UCSD-AML1 (cell line): ENCODE measurements at regions not wholly inside any gene's neighbourhood (a gene's known extent, or its start where the extent isn't known, plus 50 kb on each side); places are given as distances from the start of the nearest gene placed in this dataset.

Experiments used
- DNase-seq: peaks from one replicate; lab custom pipeline; 2025; ENCODE audit not compliant: unreplicated experiment; lab: John Stamatoyannopoulos, UW

GRCh38 chr12:114926341-114926740 lies 242.4 kb upstream of the TBX3 start:
- DNase-seq = no peak

DNA sequence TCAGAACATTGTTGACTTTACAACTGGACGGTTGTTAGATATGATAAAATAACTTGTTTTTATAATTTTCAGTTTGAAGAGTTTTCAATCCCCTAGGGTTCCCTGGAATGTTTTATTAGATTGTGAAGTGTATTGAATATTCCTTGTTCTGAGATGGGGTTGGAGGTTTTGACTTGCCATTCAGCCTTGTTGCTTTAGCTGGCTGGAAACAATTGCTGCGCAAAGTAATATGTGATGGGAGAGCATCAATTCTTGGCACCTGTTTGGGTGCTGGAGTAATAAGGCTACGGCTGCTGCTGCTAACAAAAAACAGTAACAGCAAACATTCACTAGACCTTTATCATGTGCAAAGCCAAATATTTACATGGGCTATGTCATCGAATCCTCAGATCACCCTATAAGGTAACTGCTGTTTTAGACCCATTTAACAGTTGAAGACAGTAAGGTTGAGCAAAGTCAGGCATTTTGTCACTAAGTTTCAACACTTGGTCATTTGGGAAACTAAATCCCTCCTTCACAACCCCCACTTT lies 241.0 kb upstream of the TBX3 start:
- DNase-seq = no peak

DNA sequence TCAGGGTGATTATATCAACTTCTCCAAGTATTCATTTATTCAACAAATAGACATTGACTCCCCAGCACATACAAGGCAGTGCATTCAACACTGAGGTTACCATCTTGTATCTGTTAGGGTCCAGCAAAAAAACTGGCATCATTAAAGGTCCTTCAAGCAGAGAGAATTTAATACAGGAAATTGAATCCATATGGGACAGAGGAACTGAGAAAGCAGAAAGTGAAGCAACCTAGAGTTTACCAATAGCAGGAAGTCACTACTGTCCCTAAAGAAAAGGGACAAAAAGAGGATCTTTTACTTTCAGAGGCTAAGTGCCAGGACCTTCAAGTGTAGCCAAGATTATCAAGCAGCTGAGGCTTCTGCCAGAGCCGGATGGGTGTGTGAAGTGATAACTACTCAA lies 237.8 kb upstream of the TBX3 start:
- no peak for DNase-seq

GRCh38 chr12:114920771-114921554 lies 237.0 kb upstream of the TBX3 start:
- DNase-seq = no peak

DNA sequence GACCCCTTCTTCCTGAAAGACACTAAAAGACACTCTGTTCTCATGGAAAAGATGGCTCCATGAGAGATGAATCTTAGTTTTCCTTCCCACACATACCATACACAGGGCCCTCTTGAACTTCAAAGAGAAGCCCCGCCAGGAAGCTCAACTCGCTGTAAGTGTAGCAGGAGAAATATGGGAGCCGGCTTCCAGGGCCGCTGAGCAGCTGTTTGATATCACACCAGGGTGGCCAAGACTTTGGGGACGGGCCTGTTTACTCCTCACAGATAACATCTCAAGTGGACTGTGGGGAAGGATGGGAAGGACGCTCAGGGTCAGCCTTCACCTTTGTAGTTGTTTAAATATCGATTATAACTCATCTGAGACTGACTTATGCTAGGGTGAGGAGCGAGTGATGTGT lies 235.5 kb upstream of the TBX3 start:
- no peak for DNase-seq

- no peak for DNase-seq
Observed at GRCh38 chr12:114918535-114919233, 234.7 kb upstream of the TBX3 start.

GRCh38 chr12:114917953-114918352 lies 234.0 kb upstream of the TBX3 start:
- no peak for DNase-seq

DNA sequence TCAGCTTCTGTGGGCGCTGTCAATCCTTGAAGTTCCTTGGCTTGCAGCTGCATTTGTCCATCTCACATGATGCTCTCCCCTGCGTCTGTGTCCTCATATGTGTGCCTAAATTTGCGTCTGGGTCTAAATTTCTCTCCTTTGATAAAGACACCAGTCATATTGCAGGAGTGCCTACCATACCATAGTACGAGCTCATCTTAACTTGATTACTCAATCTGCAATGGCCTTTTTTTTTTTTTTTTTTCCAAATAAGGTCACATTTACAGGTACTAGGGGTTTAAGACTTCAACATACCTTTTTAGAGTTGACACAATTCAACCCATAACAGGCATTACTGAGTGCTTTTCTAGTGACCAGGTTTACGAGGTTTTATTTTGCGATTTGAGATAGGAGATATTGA lies 233.3 kb upstream of the TBX3 start:
- no peak for DNase-seq

DNA sequence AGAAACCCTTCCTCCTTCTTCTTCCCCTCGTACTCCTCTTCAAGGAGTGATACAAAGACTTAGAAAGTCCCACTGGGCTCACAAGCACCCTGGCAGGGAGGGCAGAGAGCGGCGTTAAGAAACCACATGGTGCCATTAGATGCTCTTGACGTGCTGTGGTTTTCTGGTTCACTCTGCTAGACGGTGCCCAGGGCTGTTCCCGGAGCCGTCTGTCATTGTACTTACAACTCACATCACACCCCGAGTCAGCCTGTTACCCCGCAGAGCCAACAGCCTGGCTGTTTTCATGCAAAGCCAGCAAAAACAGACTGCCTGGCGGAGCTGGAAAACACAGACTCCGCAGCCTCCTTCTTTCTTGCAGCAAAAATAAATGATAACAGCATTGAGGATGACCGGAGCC lies 232.6 kb upstream of the TBX3 start:
- no peak for DNase-seq

GRCh38 chr12:114916124-114916523 lies 232.1 kb upstream of the TBX3 start:
- DNase-seq = no peak

DNA sequence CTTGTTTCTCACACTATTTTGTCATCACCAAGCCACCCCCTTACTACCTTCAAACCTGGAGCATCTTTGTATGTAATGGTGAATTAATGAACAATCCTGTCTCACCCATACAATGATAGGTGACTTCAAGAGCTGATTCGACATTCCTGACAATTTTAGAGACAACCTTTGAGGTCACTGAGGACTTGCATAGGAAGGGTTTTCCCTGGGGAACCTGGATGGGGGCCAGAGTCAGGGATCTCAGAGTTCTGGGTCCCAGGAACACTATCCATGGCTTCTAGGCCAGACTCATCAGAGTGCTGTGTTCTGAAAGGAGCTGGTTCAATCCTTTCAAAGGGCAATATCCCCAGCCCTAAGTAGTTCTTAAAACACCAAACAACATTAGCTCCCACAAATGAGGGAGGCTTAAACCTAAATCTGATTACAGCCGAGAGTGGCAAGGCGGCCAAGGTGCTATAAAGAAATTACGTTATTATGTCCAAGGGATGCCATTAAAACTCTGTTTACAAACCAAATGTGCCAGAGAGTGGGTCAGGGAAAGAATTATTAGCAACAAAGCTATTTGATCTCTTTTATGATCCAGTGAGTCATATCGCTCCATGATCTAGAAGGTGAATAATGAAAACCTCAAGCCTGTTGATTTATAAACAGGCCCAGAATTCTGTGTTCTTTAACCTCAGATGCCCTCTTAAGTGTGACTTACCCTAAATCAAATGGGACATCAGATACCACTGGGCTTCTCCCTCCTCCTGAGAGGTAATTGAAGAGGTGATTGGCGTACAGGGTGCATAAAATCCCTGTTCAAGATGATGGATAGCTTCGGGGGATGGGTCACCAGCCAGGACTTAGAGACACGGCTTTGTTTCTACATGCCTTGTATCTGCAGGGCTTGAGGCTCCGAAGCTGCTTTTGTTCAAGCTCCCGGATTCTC lies 230.2 kb upstream of the TBX3 start:
- DNase-seq = no peak

DNA sequence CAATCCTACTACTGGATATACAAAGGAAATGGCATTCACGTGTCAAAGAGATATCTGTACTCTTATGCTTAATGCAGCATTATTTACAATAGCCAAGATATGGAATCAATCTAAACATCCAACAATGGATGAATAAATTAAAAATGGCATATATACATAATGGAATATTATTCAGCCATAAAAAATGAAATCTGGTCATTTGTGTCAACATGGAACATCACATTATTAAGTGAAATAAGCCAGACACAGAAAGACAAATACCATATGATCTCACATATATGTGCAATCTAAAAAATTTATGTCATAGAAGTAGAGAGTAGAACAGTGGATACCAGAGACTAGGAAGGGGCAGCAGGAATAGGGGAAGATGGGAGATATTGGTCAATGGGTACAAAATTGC lies 228.8 kb upstream of the TBX3 start:
- no peak for DNase-seq

DNA sequence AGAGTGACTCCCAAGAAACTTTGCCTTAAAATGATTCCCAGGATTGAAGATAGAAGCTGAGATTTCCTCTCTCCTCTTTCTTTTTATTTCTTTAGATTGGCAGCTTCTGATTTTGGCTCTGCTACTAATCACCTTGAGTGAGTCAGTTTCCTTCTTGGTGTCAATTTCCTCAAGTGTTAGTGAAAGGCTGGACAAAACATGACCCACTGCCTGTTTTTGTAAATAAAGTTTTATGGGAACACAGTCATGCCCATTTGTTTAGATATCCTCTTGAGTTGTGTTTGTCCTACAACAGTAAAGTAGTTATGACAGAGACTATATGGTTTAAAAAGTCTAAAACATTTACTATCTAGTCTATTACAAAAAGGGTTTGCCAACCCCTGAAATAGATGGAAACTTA lies 227.2 kb upstream of the TBX3 start:
- DNase-seq = no peak

- DNase-seq = no peak
Observed at GRCh38 chr12:114904254-114905003, 220.5 kb upstream of the TBX3 start.

- DNase-seq = no peak
Observed at GRCh38 chr12:114903083-114903691, 219.2 kb upstream of the TBX3 start.

DNA sequence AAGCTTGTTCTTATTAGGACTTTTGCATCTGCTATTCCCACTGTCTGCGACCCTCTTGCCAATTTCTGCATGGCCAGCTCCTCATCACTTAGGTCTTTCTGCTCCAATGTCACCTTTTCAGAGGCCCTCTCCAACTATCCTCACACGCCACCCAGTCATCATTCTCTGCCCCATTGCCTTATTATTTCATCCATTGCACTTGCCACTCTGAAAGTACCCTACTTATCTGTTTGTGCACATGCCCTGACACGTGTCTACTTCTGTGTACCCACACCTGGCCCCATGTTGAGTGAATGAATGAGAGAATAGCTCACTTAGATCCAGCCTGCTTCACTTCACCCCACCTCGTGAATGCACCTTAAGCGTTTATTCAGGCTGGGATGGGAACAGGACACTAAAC lies 218.7 kb upstream of the TBX3 start:
- no peak for DNase-seq

GRCh38 chr12:114901316-114901715 lies 217.3 kb upstream of the TBX3 start:
- DNase-seq = no peak

- DNase-seq = no peak
Observed at GRCh38 chr12:114898159-114898558, 214.2 kb upstream of the TBX3 start.

DNA sequence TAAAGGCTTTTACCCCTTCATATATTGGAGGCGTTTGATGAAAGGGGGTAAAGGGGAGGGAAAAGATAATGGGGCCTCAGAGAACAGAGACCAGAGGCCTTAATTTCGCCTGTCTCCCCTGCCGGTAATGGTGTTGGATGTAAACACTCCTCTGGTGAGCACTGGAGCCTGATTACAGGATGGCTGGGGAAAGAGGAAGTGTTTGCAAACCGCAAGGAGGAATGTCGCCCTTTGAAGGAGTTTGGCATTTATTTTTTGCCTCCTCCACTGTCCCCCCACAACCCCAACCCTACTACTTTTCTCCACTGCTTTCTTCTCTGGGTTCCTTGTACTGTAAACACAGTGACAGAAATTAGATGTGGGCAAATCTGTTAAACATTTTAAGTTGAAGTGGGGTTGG lies 211.9 kb upstream of the TBX3 start:
- no peak for DNase-seq

DNA sequence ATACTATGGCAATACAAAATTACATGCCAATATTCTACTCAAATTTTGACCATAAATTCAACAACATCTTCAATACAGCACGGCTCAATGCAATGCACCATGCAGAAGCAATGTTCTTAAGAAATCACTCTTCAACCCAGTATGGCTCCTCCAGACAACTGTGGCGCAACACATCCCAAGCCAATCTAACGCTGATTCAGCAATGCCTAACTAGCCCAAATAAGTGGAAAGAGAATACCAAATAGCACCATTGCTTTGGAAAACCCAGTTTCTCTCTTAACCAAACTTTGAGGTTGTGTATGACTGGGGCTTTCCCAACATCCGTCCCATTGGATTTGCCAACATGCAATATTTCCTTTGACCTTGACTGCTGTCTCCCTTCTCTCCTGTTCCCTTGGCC lies 211.1 kb upstream of the TBX3 start:
- DNase-seq = no peak
